Natural killer cell (primary cell): ENCODE measurements at regions not wholly inside any gene's neighbourhood (a gene's known extent, or its start where the extent isn't known, plus 50 kb on each side); places are given as distances from the start of the nearest gene placed in this dataset.

ENCODE experiments used
- ATAC-seq, 3 donors: fragments of 150-1000 bp in 2 of 3; fragments of 200-7000 bp in 1 of 3; cut with Tn5 transposase; 1 replicate in 1 of 3; 2 replicates in 2 of 3; pipeline ENCODE4 v1.10.0; 2021; ENCODE audit warnings: mild to moderate bottlenecking in 2 of 3, moderate library complexity in 2 of 3
- DNase-seq, 2 donors: peaks; one replicate each; pipeline versions ENCODE4 v3.0.0 to v3.0.0-alpha.2; 2013 to 2021; ENCODE audit warnings: mixed read lengths in 1 of 2
- H3K27ac ChIP-seq: one replicate; pipeline ENCODE4 v1.5.1; 2013; ENCODE audit warnings: mild to moderate bottlenecking, low read length
- H3K27me3 ChIP-seq: one replicate; pipeline ENCODE4 v1.6.1; 2013; ENCODE audit warnings: low read length; ENCODE audit not compliant: control insufficient read depth, insufficient read depth
- H3K36me3 ChIP-seq: one replicate; pipeline ENCODE4 v1.6.1; 2013; ENCODE audit warnings: low read length; ENCODE audit not compliant: control insufficient read depth, insufficient read depth
- H3K4me1 ChIP-seq: one replicate; pipeline ENCODE4 v1.6.1; 2013; ENCODE audit warnings: low read length; ENCODE audit not compliant: control insufficient read depth, insufficient read depth
- H3K4me3 ChIP-seq: one replicate; pipeline ENCODE4 v1.5.1; 2013; ENCODE audit warnings: low read length
- H3K9me3 ChIP-seq: one replicate; pipeline ENCODE4 v1.6.1; 2013; ENCODE audit warnings: low read length; ENCODE audit not compliant: control insufficient read depth, insufficient read depth
- H3K27ac Mint-ChIP-seq, 2 donors: one replicate each; pipeline ENCODE4 v1.8.0; 2022; ENCODE audit warnings: mild to moderate bottlenecking in 2 of 2, mixed read lengths in 2 of 2, moderate library complexity in 1 of 2
- H3K27me3 Mint-ChIP-seq, 2 donors: one replicate each; pipeline ENCODE4 v1.8.0; 2022; ENCODE audit warnings: low read depth in 2 of 2, mixed read lengths in 2 of 2
- H3K36me3 Mint-ChIP-seq: one replicate; pipeline ENCODE4 v1.8.0; 2022; ENCODE audit warnings: mixed read lengths
- H3K4me1 Mint-ChIP-seq, 2 donors: one replicate each; pipeline ENCODE4 v1.8.0; 2022; ENCODE audit warnings: mixed read lengths in 2 of 2
- H3K4me3 Mint-ChIP-seq: one replicate; pipeline ENCODE4 v1.8.0; 2022; ENCODE audit warnings: mild to moderate bottlenecking, moderate library complexity, mixed read lengths
- H3K9me3 Mint-ChIP-seq, 2 donors: one replicate each; pipeline ENCODE4 v1.8.0; 2022; ENCODE audit warnings: mixed read lengths in 2 of 2
- CTCF ChIP-seq: fragments of 200-600 bp; IDR thresholded peaks from one replicate; pipeline ENCODE4 v1.8.0; 2022; ENCODE audit warnings: antibody characterized with exemption
- WGBS: methylation state at CpG from one replicate; pipeline ENCODE4 v1.1.7; 2013; ENCODE audit warnings: missing lambda C conversion rate; ENCODE audit not compliant: insufficient coverage; 5-methylcytosine and 5-hydroxymethylcytosine counted together
- intact Hi-C: fragments of 100-400 bp; cut with micrococcal nuclease; formaldehyde crosslinking; loops from one replicate; pipeline ENCODE4 v1.14.2; 2022

- Mint-ChIP-seq H3K27ac (no peak overlapping the region), H3K4me3 (no peak overlapping the region), H3K4me1 (no peaks in the 10 kb centered on the region), H3K36me3 (no peaks in the 10 kb centered on the region), H3K9me3 (peaks cover 0 to 7% of the 10 kb centered on the region in 2 donors), H3K27me3 (no peaks in the 10 kb centered on the region)
- H3K27me3 ChIP-seq: no peaks in the 10 kb centered on the region
- no peak overlapping the region for H3K27ac ChIP-seq
- no peak for TF ChIP-seq CTCF
- H3K36me3 ChIP-seq: no peaks in the 10 kb centered on the region
- intact Hi-C loops: no loop called here
- no peak for ATAC-seq
- H3K4me3 ChIP-seq: no peak overlapping the region
- no peaks in the 10 kb centered on the region for H3K9me3 ChIP-seq
- H3K4me1 ChIP-seq: no peaks in the 10 kb centered on the region
- DNase-seq: no peak
These were observed 316.0 kb upstream of the NOVA1 start for GRCh38 chr14:26913786-26914185.

DNA sequence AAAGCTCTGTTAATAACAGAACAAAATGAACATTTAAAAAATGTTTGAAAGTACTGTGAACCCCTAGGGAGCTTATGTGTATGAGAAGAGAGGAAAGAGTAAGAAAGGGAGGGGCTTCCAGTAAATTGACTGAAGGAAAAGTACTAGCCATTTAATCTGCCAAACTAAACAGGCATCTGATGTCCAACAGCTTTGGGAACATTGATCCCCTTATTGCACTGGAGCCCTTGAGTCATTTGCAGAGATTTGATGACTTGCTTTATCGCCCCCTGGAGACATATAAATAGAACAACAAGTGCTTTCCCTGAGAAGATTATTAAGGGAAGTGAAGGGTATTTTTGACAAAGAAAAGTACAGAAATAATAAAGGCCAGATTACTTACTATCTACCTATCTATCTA, 319.3 kb upstream of the NOVA1 start:
- Mint-ChIP-seq H3K4me1 (no peaks in the 10 kb centered on the region), H3K9me3 (peaks cover 11 to 23% of the 10 kb centered on the region in 2 donors), H3K27ac (no peak overlapping the region), H3K27me3 (no peaks in the 10 kb centered on the region), H3K4me3 (no peak overlapping the region), H3K36me3 (no peaks in the 10 kb centered on the region)
- H3K27ac ChIP-seq: no peak overlapping the region
- no CpG with 5 or more reads among the region's 1 CpG for WGBS
- intact Hi-C loops: no loop called here
- no peak overlapping the region for H3K4me3 ChIP-seq
- no peaks in the 10 kb centered on the region for H3K9me3 ChIP-seq
- no peaks in the 10 kb centered on the region for H3K36me3 ChIP-seq
- no peaks in the 10 kb centered on the region for H3K27me3 ChIP-seq
- no peak for TF ChIP-seq CTCF
- H3K4me1 ChIP-seq: no peaks in the 10 kb centered on the region
- ATAC-seq (no peak), DNase-seq (no peak)

- Histone ChIP-seq H3K27ac (no peak overlapping the region), H3K4me1 (no peaks in the 10 kb centered on the region), H3K9me3 (peaks cover 4% of the 10 kb centered on the region), H3K36me3 (no peaks in the 10 kb centered on the region), H3K27me3 (no peaks in the 10 kb centered on the region), H3K4me3 (no peak overlapping the region)
- H3K4me3 Mint-ChIP-seq: no peak overlapping the region
- 75% methylated on average over 7 of the region's 8 CpGs for WGBS
- no peaks in the 10 kb centered on the region for H3K4me1 Mint-ChIP-seq
- H3K36me3 Mint-ChIP-seq: peaks cover 4% of the 10 kb centered on the region
- intact Hi-C loops: no loop called here
- peaks cover 10% of the 10 kb centered on the region in 2 donors for H3K9me3 Mint-ChIP-seq
- no peaks in the 10 kb centered on the region for H3K27me3 Mint-ChIP-seq
- H3K27ac Mint-ChIP-seq: no peak overlapping the region
- TF ChIP-seq CTCF: no peak
- DNase-seq: no peak
- ATAC-seq: no peak
These were observed 328.2 kb upstream of the NOVA1 start for GRCh38 chr14:26925876-26926584.

DNA sequence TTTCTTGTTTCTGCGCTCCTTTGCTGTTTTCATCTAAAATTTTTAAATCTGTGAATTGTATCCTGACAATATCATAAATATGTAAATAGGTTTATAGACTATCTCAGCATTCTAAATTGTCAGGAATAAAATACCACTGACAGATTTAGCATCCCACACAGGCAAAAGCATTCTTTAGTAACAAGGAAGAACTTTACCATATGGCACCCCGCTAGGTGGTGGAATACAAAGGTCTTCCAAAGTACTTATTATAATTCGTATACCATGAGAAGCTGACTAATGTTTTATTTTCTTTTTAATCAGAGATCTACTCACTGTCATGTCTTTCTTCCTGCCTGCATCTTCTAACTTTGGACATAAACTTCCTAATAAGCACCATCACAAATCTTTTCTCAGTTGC, 328.8 kb upstream of the NOVA1 start:
- peaks cover 4% of the 10 kb centered on the region for H3K9me3 ChIP-seq
- H3K36me3 ChIP-seq: no peaks in the 10 kb centered on the region
- Mint-ChIP-seq H3K4me1 (no peaks in the 10 kb centered on the region), H3K27me3 (no peaks in the 10 kb centered on the region), H3K27ac (no peak overlapping the region), H3K36me3 (peaks cover 5% of the 10 kb centered on the region), H3K9me3 (peaks cover 11% of the 10 kb centered on the region in 2 donors), H3K4me3 (no peak overlapping the region)
- H3K4me1 ChIP-seq: no peaks in the 10 kb centered on the region
- H3K27ac ChIP-seq: no peak overlapping the region
- WGBS: no CpG with 5 or more reads among the region's 3 CpGs
- no peak for TF ChIP-seq CTCF
- ATAC-seq (no peak), DNase-seq (no peak)
- H3K27me3 ChIP-seq: no peaks in the 10 kb centered on the region
- no peak overlapping the region for H3K4me3 ChIP-seq
- intact Hi-C loops: no loop called here
